ENCODE measurements at regions not wholly inside any gene's neighbourhood (a gene's known extent, or its start where the extent isn't known, plus 50 kb on each side); places are given as distances from the start of the nearest gene placed in this dataset.
A peak's percentile ranks its signal among the peaks of the same experiment; 100 is the strongest.

DNA sequence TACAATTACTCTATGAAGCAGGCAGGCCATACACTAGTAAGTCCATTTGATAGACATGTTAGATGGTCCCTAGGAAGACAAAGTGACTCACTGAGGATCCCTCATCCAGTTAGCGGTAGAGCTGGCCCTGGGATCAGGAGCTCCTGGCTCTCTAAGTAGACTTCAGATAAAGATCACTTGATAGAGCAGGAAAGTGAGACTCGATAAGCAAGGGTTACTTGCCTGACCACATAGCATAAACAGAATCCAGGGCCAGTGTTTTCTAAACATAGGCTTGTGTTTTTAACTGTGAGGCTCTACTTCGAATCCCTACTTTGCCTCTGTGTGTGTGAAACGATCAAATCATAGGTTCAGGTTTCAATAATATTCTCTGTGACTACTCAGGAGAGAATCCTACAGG, 355.2 kb upstream of the TRIB2 start:
- no peak for DNase-seq (ENCODE audit: low read depth in 2 of 2)
- H3K4me3 ChIP-seq (replicated peaks in 1 of 2; ENCODE audit: low read depth in 2 of 2, low read length in 2 of 2): no peak overlapping the region
- TF ChIP-seq, protein P1, sequence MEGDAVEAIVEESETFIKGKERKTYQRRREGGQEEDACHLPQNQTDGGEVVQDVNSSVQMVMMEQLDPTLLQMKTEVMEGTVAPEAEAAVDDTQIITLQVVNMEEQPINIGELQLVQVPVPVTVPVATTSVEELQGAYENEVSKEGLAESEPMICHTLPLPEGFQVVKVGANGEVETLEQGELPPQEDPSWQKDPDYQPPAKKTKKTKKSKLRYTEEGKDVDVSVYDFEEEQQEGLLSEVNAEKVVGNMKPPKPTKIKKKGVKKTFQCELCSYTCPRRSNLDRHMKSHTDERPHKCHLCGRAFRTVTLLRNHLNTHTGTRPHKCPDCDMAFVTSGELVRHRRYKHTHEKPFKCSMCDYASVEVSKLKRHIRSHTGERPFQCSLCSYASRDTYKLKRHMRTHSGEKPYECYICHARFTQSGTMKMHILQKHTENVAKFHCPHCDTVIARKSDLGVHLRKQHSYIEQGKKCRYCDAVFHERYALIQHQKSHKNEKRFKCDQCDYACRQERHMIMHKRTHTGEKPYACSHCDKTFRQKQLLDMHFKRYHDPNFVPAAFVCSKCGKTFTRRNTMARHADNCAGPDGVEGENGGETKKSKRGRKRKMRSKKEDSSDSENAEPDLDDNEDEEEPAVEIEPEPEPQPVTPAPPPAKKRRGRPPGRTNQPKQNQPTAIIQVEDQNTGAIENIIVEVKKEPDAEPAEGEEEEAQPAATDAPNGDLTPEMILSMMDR (IDR thresholded peaks at IDR 0.05; ENCODE audit: low read depth, low read length): no peak

DNA sequence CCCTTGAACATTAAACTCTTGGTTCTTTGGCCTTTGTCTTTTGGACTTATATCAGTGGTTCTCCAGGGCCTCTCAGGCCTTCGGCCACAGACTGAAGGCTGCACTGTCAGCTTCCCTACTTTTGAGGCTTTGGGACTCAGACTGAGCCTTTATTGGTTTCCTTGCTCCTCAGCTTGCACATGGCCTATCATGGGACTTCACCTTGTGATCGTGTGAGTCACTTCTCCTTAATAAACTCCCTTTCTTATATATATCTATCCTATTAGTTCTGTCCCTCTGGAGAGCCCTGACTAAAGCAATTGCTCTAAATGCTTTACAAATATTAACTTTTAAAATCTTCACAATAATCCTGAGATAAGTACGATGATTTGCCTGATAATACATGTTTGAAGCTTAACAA, 353.6 kb upstream of the TRIB2 start:
- no peak overlapping the region for H3K4me3 ChIP-seq (replicated peaks in 1 of 2; ENCODE audit: low read depth in 2 of 2, low read length in 2 of 2)
- TF ChIP-seq, protein P1 (IDR thresholded peaks at IDR 0.05; ENCODE audit: low read depth, low read length): no peak
- DNase-seq (ENCODE audit: low read depth in 2 of 2): peak in 1 of 2 donors; percentile 27

DNA sequence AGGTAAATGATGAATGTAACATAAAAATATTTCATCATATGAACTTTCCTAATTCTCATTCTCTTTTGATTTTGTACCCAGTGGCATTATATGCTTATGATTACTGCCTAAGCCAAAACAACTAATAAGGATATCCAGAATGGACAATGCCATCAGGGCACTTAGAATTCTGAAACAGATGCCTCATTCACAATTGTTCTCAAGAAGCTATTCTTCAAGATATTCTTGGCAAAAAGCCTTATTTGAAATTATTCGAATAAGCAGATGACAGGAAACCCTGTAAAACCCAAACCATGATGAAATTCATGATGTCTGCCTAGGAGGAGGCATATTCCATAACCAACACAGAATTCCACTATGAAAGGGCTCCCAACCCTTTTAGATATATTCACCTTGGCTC, 353.2 kb upstream of the TRIB2 start:
- TF ChIP-seq, protein P1 (IDR thresholded peaks at IDR 0.05; ENCODE audit: low read depth, low read length): no peak
- no peak overlapping the region for H3K4me3 ChIP-seq (replicated peaks in 1 of 2; ENCODE audit: low read depth in 2 of 2, low read length in 2 of 2)
- peak; percentile 33 to 52 for DNase-seq (ENCODE audit: low read depth in 2 of 2)

DNA sequence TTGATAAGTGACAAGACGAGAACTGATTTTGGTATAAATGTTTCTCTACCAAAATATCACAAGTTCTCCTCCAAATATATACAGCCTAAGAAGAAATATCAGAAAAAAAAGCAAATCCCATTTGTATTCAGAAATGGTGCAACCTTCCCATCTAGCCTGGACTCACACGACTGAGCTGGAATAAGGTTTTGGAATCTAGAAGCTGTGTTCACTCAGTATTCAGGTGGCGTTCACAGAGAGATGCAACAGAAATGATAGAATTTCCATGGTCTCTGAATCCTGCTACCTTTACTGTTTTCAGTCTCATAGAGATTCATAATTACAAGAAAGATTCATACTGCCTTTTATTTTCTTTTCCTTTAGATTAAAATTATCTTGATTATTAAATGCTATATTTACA, 347.2 kb upstream of the TRIB2 start:
- TF ChIP-seq, protein P1 (IDR thresholded peaks at IDR 0.05; ENCODE audit: low read depth, low read length): no peak
- no peak overlapping the region for H3K4me3 ChIP-seq (replicated peaks in 1 of 2; ENCODE audit: low read depth in 2 of 2, low read length in 2 of 2)
- DNase-seq (ENCODE audit: low read depth in 2 of 2): no peak

DNA sequence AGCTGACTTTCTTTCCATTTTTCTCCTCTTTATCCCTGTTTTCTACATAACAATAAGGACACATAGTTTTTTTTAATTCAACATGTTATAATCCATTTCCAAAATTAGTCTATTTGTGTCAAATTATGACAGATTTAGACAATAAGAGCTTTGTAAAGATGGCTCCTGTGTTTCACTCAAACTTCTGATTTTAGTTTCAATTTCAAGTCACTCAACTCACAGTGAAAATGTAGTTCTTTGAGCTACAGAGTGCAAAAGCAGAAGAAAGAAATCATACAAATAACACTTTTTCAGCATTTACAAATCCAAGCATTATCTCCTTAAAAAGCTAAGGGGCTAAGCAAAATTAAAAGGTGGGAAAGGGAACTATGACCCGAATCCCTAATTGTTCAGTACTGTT, 340.7 kb upstream of the TRIB2 start:
- TF ChIP-seq, protein P1 (IDR thresholded peaks at IDR 0.05; ENCODE audit: low read depth, low read length): no peak
- H3K4me3 ChIP-seq (replicated peaks in 1 of 2; ENCODE audit: low read depth in 2 of 2, low read length in 2 of 2): no peak overlapping the region
- DNase-seq (ENCODE audit: low read depth in 2 of 2): no peak

DNA sequence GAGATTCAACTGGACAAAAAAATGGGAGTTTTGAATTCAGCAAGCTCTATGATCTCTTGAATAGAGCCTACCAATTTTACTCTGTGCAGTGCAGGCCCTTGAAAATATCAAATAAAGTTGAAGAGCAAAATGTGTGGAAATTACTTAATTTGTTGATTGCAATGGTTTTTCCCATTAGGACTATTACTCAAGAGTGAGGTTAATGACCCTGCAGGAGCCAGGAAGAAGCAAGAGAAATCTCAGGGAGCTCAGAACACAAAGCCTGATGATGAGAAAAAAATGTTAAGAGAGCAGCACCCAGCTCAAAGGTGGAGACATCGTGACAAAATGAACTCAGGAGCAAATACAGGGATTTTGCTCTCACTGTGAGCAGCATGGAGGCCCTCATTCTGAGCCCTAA, 337.6 kb upstream of the TRIB2 start:
- TF ChIP-seq, protein P1 (IDR thresholded peaks at IDR 0.05; ENCODE audit: low read depth, low read length): no peak
- no peak for DNase-seq (ENCODE audit: low read depth in 2 of 2)
- no peak overlapping the region for H3K4me3 ChIP-seq (replicated peaks in 1 of 2; ENCODE audit: low read depth in 2 of 2, low read length in 2 of 2)

DNA sequence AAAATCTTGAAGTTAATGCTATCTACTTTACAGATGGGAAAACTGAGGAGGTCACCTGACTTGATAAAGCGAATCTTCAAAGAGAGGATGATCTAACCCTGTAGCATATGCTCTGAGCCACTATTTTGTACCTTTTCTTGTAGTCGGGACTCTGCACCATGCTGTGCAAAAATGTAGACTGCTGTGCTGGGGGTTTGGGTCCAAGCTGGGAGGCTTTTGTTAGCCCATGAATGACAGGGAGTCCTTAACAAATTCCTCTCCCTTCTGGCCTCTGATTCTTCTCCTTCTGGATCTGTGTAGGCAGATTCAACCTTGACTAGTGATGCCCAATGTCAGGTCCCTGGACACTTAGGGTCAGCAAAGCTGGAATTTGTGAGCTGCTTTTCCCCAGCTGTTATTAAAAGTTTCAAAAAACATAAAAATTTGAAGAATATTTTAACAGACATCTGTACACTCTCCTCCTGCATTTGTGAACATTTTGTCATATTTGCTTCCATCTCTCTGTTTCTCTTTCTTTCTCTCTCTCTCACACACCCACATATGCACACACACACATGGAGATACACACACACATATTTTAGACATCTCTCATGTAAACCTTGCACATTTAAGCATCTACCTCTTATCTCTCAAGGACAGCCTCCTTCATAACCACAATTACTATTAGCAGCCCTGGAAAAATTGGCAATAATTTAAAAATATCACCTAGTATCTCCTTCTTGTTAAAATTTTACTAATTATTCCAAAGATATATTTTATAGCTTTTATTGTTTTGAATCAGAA, 335.0 kb upstream of the TRIB2 start:
- H3K4me3 ChIP-seq (replicated peaks in 1 of 2; ENCODE audit: low read depth in 2 of 2, low read length in 2 of 2): no peak overlapping the region
- no peak for DNase-seq (ENCODE audit: low read depth in 2 of 2)
- TF ChIP-seq, protein P1 (IDR thresholded peaks at IDR 0.05; ENCODE audit: low read depth, low read length): no peak

Measured in cardiac fibroblast (primary cell).